GM18909 (cell line): ENCODE measurements at regions not wholly inside any gene's neighbourhood (a gene's known extent, or its start where the extent isn't known, plus 50 kb on each side); places are given as distances from the start of the nearest gene placed in this dataset.

Experiments used
- ATAC-seq: cut with Tn5 transposase; IDR thresholded peaks from one replicate; pipeline ENCODE4 v1.9.1; 2021; ENCODE audit warnings: mild to moderate bottlenecking; ENCODE audit not compliant: unreplicated experiment, poor library complexity

GRCh38 chr2:103902347-103902746 is 951.6 kb upstream of the POU3F3 start:
- no peak for ATAC-seq

- no peak for ATAC-seq
Measured at GRCh38 chr2:103921161-103921560, 932.8 kb upstream of the POU3F3 start.

GRCh38 chr2:103942199-103942598 is 911.7 kb upstream of the POU3F3 start:
- no peak for ATAC-seq

- ATAC-seq: no peak
Measured at GRCh38 chr2:103945083-103945482, 908.8 kb upstream of the POU3F3 start.

- ATAC-seq: peak; percentile 68
Measured at GRCh38 chr2:103959174-103960128, 894.5 kb upstream of the POU3F3 start.

GRCh38 chr2:103960129-103960513 is 893.8 kb upstream of the POU3F3 start:
- no peak for ATAC-seq

- no peak for ATAC-seq
Measured at GRCh38 chr2:103960951-103961350, 893.0 kb upstream of the POU3F3 start.

GRCh38 chr2:103961862-103962261 is 892.1 kb upstream of the POU3F3 start:
- no peak for ATAC-seq

- no peak for ATAC-seq
Measured at GRCh38 chr2:103962670-103963069, 891.2 kb upstream of the POU3F3 start.

- no peak for ATAC-seq
Measured at GRCh38 chr2:103963146-103963725, 890.7 kb upstream of the POU3F3 start.

- ATAC-seq: no peak
Measured at GRCh38 chr2:103977241-103977640, 876.7 kb upstream of the POU3F3 start.

- no peak for ATAC-seq
Measured at GRCh38 chr2:103977668-103978067, 876.2 kb upstream of the POU3F3 start.

GRCh38 chr2:103980401-103980800 is 873.5 kb upstream of the POU3F3 start:
- no peak for ATAC-seq

GRCh38 chr2:103982691-103983090 is 871.2 kb upstream of the POU3F3 start:
- no peak for ATAC-seq

GRCh38 chr2:103986001-103986400 is 867.9 kb upstream of the POU3F3 start:
- ATAC-seq: no peak

GRCh38 chr2:103991591-103991990 is 862.3 kb upstream of the POU3F3 start:
- no peak for ATAC-seq

GRCh38 chr2:104004821-104005220 is 849.1 kb upstream of the POU3F3 start:
- ATAC-seq: no peak

- ATAC-seq: no peak
Measured at GRCh38 chr2:104016801-104017200, 837.1 kb upstream of the POU3F3 start.

GRCh38 chr2:104023306-104023705 is 830.6 kb upstream of the POU3F3 start:
- ATAC-seq: no peak

GRCh38 chr2:104023765-104024164 is 830.1 kb upstream of the POU3F3 start:
- ATAC-seq: no peak

GRCh38 chr2:104025295-104025694 is 828.6 kb upstream of the POU3F3 start:
- ATAC-seq: no peak

- ATAC-seq: no peak
Measured at GRCh38 chr2:104026725-104027124, 827.2 kb upstream of the POU3F3 start.
